GM19239 (cell line): ENCODE measurements at regions not wholly inside any gene's neighbourhood (a gene's known extent, or its start where the extent isn't known, plus 50 kb on each side); places are given as distances from the start of the nearest gene placed in this dataset.

Experiments
- DNase-seq: peaks from one replicate; pipeline ENCODE4 v3.0.0; 2011; ENCODE audit warnings: low spot score; ENCODE audit not compliant: insufficient read length
- FAIRE-seq: peaks from 2 replicates; lab custom pipeline; 2011; peaks lifted over from hg19 to GRCh38; lab: Jason Lieb, UNC

DNA sequence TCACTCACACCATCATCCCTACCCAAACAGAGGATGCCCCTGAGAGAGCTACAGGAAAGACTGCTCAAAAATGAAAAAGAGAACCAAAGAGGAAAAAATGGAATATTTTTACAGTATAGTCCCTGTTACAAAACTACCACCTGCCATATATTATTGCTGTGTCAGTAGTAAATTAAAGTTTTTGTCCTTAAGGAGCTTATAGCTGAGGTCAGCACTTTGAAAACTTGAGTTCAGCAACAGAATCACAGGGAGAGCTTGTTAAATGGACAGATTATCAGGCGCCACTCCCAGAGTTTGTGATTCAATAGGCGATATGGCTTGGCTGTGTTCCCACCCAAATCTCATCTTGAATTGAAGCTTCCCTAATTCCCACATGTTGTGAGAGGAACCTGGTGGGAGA, 71.9 kb upstream of the FAM9A start:
- DNase-seq: no peak
- FAIRE-seq: no peak

DNA sequence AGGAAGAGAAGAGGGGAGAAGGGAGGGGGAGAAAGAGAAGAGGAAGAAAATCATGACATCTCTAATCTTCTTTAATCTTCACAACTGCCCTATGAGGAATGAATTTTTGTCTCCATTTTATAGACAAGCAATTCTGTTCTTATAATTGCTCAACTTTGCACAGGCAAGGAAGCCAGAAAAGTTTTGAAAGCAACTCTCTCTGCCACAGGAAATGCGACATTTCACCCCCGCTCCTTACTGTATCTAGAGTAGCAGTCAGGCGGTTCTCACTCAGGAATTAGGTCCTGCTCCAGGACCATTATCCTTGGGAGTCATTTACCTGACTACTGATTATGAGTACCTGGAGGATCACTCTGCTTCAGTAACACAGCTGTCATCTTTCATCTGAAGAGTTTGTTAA, 69.2 kb upstream of the FAM9A start:
- DNase-seq (no peak), FAIRE-seq (no peak)

DNA sequence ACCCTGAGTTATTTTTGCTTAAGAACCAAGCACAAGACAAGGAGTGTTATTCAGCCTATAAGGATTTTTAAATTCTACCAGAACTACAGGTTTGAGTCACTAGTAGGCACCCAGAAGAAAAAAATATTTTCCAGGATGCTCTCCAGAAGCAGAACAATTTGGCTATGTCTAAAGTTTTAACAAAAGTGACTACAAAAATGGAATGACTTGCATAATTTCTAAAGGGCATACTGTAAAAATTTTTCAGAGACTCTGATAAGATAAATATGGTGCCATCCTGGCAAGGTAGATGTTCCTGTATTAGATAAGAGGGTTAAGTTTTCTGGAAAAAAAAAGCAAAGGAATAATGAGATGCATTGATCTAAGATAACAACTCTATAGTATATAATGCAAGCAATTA, 68.6 kb upstream of the FAM9A start:
- FAIRE-seq (no peak), DNase-seq (no peak)

GRCh38 chrX:8868906-8869305, 67.7 kb upstream of the FAM9A start:
- DNase-seq: no peak
- FAIRE-seq: no peak

DNA sequence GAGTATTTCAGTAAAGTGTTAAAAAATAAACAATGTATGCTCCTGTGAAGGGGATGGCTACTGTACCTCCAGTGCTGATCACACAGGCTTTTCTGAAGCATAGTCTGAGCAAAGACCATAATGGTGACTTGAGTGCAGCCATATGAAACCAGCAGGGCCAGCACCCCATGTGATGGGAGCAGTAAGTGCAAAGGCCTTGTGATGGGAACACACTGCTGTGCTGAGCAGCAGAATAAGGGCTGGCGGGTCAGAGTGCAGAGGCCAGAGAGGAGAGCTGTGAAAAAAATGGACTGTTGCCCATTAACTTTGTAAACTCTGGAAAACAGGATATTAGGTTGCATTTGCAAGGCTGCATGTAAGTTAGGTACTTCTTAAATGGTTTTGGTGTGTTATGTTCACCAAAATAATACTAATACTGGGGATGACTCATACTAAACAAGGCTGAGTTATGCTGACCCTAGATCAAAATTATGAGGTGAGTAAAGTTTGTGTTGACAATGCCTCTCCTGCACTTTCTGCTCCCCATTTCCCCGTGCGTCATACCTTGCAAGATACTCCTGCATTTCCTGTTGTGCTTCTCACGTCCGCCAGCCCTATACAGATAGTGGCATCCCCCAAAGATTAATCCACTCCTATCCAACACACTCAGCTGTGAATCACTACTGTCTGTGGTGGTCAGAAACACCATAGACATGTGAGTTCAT, 67.0 kb upstream of the FAM9A start:
- FAIRE-seq: no peak
- no peak for DNase-seq

- no peak for DNase-seq
- no peak for FAIRE-seq
Observed at GRCh38 chrX:8867406-8867805, 66.2 kb upstream of the FAM9A start.

- DNase-seq (no peak), FAIRE-seq (no peak)
Observed at GRCh38 chrX:8864161-8864560, 63.0 kb upstream of the FAM9A start.

GRCh38 chrX:8861908-8862307, 60.7 kb upstream of the FAM9A start:
- FAIRE-seq (no peak), DNase-seq (no peak)

DNA sequence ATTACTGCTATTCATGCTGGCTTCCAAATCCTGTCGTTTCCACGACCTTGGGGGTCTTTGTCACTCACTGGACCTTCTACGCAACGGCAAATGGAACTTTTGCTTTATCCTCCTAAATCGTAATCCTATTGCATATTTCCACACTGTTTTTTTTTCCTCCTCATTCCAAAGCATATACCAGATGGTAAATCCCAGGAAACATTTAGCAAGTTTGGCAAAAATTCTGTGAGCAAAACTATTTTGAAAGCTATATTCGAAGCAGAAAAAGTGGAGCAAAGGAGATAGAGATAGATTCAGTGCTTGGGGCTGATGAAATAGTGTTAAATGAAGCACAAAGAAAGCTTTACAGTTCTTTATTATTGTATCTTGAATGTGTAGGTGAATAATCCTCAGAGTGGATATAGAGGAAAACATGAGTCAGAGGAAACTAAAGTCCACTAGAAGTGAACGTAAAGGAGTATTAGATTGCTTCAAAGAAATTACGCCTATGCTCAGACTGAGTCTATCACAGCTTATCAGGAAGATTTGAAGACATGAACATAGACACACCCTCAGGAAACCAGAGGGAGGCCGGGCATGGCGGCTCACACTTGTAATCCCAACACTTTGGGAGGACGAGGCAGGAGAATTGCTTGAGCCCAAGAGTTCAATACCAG, 50.2 kb upstream of the FAM9A start:
- FAIRE-seq (no peak), DNase-seq (no peak)
